HUES6 (cell line): ENCODE measurements at regions not wholly inside any gene's neighbourhood (a gene's known extent, or its start where the extent isn't known, plus 50 kb on each side); places are given as distances from the start of the nearest gene placed in this dataset.
"Not testable (repeated sequence)": the region's sequence is repeated elsewhere in the genome, so short reads cannot be mapped to it uniquely, and the experiment has no call there.

Experiments used
- H3K27ac ChIP-seq: 2 replicates; pipeline ENCODE4 v1.7.0; 2013; ENCODE audit warnings: low read depth, mild to moderate bottlenecking, low read length, inconsistent platforms
- H3K27me3 ChIP-seq: 2 replicates; pipeline ENCODE4 v1.6.1; 2013; ENCODE audit warnings: low read length; ENCODE audit not compliant: control insufficient read depth, insufficient read depth
- H3K36me3 ChIP-seq: 2 replicates; pipeline ENCODE4 v1.6.1; 2013; ENCODE audit warnings: low read length; ENCODE audit not compliant: control insufficient read depth, insufficient read depth
- H3K4me1 ChIP-seq: 2 replicates; pipeline ENCODE4 v1.6.1; 2013; ENCODE audit warnings: low read length; ENCODE audit not compliant: control insufficient read depth, insufficient read depth
- H3K4me3 ChIP-seq: 2 replicates; pipeline ENCODE4 v1.5.1; 2013; ENCODE audit warnings: low read depth, low read length
- H3K9ac ChIP-seq: one replicate; pipeline ENCODE4 v1.6.1; 2013; ENCODE audit warnings: mild to moderate bottlenecking, low read length
- H3K9me3 ChIP-seq: 2 replicates; pipeline ENCODE4 v1.6.1; 2013; ENCODE audit warnings: low read depth, low read length; ENCODE audit not compliant: control insufficient read depth, insufficient read depth

DNA sequence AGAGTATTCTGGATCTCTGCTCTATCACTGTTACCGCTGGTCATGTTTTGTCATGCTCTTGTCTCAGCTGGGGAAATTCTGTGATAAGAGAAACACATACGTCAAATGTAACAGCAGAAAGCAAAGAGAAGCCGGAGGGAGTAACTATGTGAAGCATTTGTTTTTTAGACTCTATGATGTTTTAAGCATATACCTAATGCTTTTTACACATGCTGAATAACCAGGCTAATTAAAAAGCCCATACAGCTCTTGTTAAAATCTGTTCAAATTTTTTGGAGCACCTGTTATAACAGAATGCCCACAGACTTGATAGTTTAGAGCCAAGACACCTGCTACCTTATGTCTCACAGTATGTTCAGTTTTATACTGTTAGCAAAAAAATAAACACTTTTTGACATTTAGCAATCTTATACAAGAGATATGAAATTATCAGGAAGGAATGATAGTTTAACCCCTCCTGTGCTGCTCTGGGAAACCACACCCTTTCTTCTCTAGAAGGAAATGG is 92.3 kb upstream of the TANK start:
- no peaks in the 10 kb centered on the region for H3K36me3 ChIP-seq
- H3K4me3 ChIP-seq: no peak overlapping the region

GRCh38 chr2:161068670-161069069 is 91.6 kb upstream of the TANK start:
- Histone ChIP-seq H3K27me3 (no peaks in the 10 kb centered on the region), H3K36me3 (no peaks in the 10 kb centered on the region), H3K4me1 (no peaks in the 10 kb centered on the region), H3K27ac (no peak overlapping the region), H3K9me3 (no peaks in the 10 kb centered on the region), H3K9ac (no peak overlapping the region), H3K4me3 (no peak overlapping the region)

More for the DNA sequence above, 92.3 kb upstream of the TANK start:
- Histone ChIP-seq H3K9ac (no peak overlapping the region), H3K4me1 (peaks cover 6% of the 10 kb centered on the region; the same call in 1 of the 2 replicates), H3K9me3 (no peaks in the 10 kb centered on the region), H3K27me3 (no peaks in the 10 kb centered on the region), H3K27ac (no peak overlapping the region)

GRCh38 chr2:161070693-161071479 is 89.3 kb upstream of the TANK start:
- no peaks in the 10 kb centered on the region for H3K36me3 ChIP-seq
- H3K9me3 ChIP-seq: no peaks in the 10 kb centered on the region
- H3K9ac ChIP-seq: no peak overlapping the region
- no peak overlapping the region for H3K4me3 ChIP-seq
- H3K4me1 ChIP-seq: peaks cover 6% of the 10 kb centered on the region; the same call in 1 of the 2 replicates
- H3K27me3 ChIP-seq: no peaks in the 10 kb centered on the region
- H3K27ac ChIP-seq: no peak overlapping the region

- H3K27ac ChIP-seq, H3K4me1 ChIP-seq, H3K27me3 ChIP-seq, H3K9ac ChIP-seq, H3K9me3 ChIP-seq, H3K4me3 ChIP-seq, H3K36me3 ChIP-seq: not testable (repeated sequence)
Measured at GRCh38 chr2:161072436-161072835, 87.8 kb upstream of the TANK start.

- Histone ChIP-seq H3K9ac (no peak overlapping the region), H3K4me3 (no peak overlapping the region), H3K27ac (no peak overlapping the region), H3K36me3 (no peaks in the 10 kb centered on the region), H3K27me3 (no peaks in the 10 kb centered on the region), H3K9me3 (no peaks in the 10 kb centered on the region), H3K4me1 (peaks cover 16% of the 10 kb centered on the region; the same call in 1 of the 2 replicates)
Measured at GRCh38 chr2:161075701-161076100, 84.5 kb upstream of the TANK start.

DNA sequence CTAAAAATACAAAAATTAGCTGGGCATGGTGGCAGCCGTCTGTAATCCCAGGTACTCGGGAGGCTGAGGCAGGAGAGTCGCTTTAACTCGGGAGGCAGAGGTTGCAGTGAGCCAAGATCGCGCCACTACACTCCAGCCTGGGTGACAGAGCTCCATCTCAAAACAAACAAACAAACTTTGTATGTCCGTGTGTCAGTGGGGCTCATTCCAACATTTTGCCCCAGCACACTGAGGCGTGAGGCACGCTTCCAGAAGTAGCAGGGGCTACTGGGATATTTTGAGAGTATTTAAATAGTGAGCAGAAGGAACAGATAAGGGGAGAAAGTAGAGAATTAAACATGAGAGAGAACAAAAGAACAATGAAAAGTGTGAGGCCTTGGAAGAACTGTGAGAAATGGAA is 83.3 kb upstream of the TANK start:
- H3K36me3 ChIP-seq: no peaks in the 10 kb centered on the region

GRCh38 chr2:161077367-161078210 is 82.6 kb upstream of the TANK start:
- Histone ChIP-seq H3K4me1 (peaks cover 16% of the 10 kb centered on the region; the same call in 1 of the 2 replicates), H3K27me3 (no peaks in the 10 kb centered on the region), H3K9ac (no peak overlapping the region), H3K36me3 (no peaks in the 10 kb centered on the region), H3K4me3 (no peak overlapping the region), H3K9me3 (no peaks in the 10 kb centered on the region), H3K27ac (no peak overlapping the region; the same call in 1 of the 2 replicates)

More for the DNA sequence above, 83.3 kb upstream of the TANK start:
- Histone ChIP-seq H3K27me3 (no peaks in the 10 kb centered on the region), H3K27ac (no peak overlapping the region), H3K9ac (no peak overlapping the region), H3K4me1 (peaks cover 16% of the 10 kb centered on the region; the same call in 1 of the 2 replicates), H3K9me3 (no peaks in the 10 kb centered on the region), H3K4me3 (no peak overlapping the region)

DNA sequence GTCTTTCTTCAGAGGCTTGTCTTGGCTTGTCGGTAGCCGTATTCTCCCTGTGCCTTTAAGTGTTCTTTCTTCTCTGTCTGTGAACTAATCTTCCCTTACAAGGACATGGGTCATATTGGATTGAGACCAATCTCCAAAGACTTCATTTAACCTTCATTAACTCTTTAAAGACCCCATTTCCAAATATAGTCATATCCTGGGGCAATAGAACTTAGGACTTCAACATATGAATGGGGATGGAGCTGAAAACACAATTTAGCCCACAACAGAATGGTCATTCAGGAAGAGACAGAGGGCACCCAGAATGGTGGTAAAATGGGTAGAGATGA is 82.1 kb upstream of the TANK start:
- Histone ChIP-seq H3K36me3 (no peaks in the 10 kb centered on the region), H3K9me3 (no peaks in the 10 kb centered on the region), H3K27ac (no peak overlapping the region; the same call in 1 of the 2 replicates), H3K4me1 (peaks cover 16% of the 10 kb centered on the region; the same call in 1 of the 2 replicates), H3K9ac (no peak overlapping the region), H3K27me3 (no peaks in the 10 kb centered on the region), H3K4me3 (no peak overlapping the region)

GRCh38 chr2:161085149-161085548 is 75.1 kb upstream of the TANK start:
- no peak overlapping the region for H3K4me3 ChIP-seq

GRCh38 chr2:161088658-161089350 is 71.4 kb upstream of the TANK start:
- Histone ChIP-seq H3K4me3 (no peak overlapping the region), H3K27ac (no peak overlapping the region), H3K9ac (no peak overlapping the region), H3K36me3 (no peaks in the 10 kb centered on the region), H3K9me3 (no peaks in the 10 kb centered on the region), H3K27me3 (no peaks in the 10 kb centered on the region), H3K4me1 (no peaks in the 10 kb centered on the region)

More at GRCh38 chr2:161085149-161085548, 75.1 kb upstream of the TANK start:
- no peak overlapping the region for H3K9ac ChIP-seq
- no peaks in the 10 kb centered on the region for H3K27me3 ChIP-seq
- H3K4me1 ChIP-seq: no peaks in the 10 kb centered on the region
- H3K9me3 ChIP-seq: no peaks in the 10 kb centered on the region
- H3K36me3 ChIP-seq: no peaks in the 10 kb centered on the region
- H3K27ac ChIP-seq: no peak overlapping the region
